HG03196 (cell line): ENCODE measurements at regions not wholly inside any gene's neighbourhood (a gene's known extent, or its start where the extent isn't known, plus 50 kb on each side); places are given as distances from the start of the nearest gene placed in this dataset.
"Not testable (repeated sequence)": the region's sequence is repeated elsewhere in the genome, so short reads cannot be mapped to it uniquely, and the experiment has no call there.

Source experiments
- ATAC-seq: cut with Tn5 transposase; IDR thresholded peaks from one replicate; pipeline ENCODE4 v1.9.1; 2021; ENCODE audit not compliant: unreplicated experiment

- no peak for ATAC-seq
Measured at GRCh38 chr5:145027286-145027685, 807.9 kb downstream of the PRELID2 start.

GRCh38 chr5:145025775-145026174 lies 809.4 kb downstream of the PRELID2 start:
- ATAC-seq = no peak

GRCh38 chr5:145015146-145015545 lies 820.0 kb downstream of the PRELID2 start:
- no peak for ATAC-seq

GRCh38 chr5:145014109-145014508 lies 821.0 kb downstream of the PRELID2 start:
- ATAC-seq = no peak

GRCh38 chr5:145010834-145011233 lies 824.3 kb downstream of the PRELID2 start:
- no peak for ATAC-seq

- ATAC-seq = no peak
Measured at GRCh38 chr5:145008876-145009530, 826.1 kb downstream of the PRELID2 start.

GRCh38 chr5:144994356-144994755 lies 823.7 kb downstream of the KCTD16 start:
- ATAC-seq = not testable (repeated sequence)

- ATAC-seq = no peak
Measured at GRCh38 chr5:144983101-144983500, 812.4 kb downstream of the KCTD16 start.

GRCh38 chr5:144979516-144980264 lies 809.0 kb downstream of the KCTD16 start:
- ATAC-seq = no peak

- no peak for ATAC-seq
Measured at GRCh38 chr5:144972317-144972716, 801.6 kb downstream of the KCTD16 start.

- ATAC-seq = no peak
Measured at GRCh38 chr5:144971108-144971850, 800.6 kb downstream of the KCTD16 start.

- ATAC-seq = no peak
Measured at GRCh38 chr5:144960296-144960695, 789.6 kb downstream of the KCTD16 start.

- ATAC-seq = no peak
Measured at GRCh38 chr5:144958002-144958401, 787.3 kb downstream of the KCTD16 start.

GRCh38 chr5:144950996-144951395 lies 780.3 kb downstream of the KCTD16 start:
- no peak for ATAC-seq

- ATAC-seq = no peak
Measured at GRCh38 chr5:144947023-144947422, 776.4 kb downstream of the KCTD16 start.

- ATAC-seq = no peak
Measured at GRCh38 chr5:144945503-144945902, 774.8 kb downstream of the KCTD16 start.

- no peak for ATAC-seq
Measured at GRCh38 chr5:144944936-144945335, 774.3 kb downstream of the KCTD16 start.

- ATAC-seq = no peak
Measured at GRCh38 chr5:144941004-144941403, 770.3 kb downstream of the KCTD16 start.

- no peak for ATAC-seq
Measured at GRCh38 chr5:144918371-144918770, 747.7 kb downstream of the KCTD16 start.

GRCh38 chr5:144915452-144915851 lies 744.8 kb downstream of the KCTD16 start:
- ATAC-seq = no peak

- ATAC-seq = no peak
Measured at GRCh38 chr5:144913661-144914060, 743.0 kb downstream of the KCTD16 start.

- no peak for ATAC-seq
Measured at GRCh38 chr5:144896473-144896872, 725.8 kb downstream of the KCTD16 start.
